NCI-H2196 (cell line): ENCODE measurements at regions not wholly inside any gene's neighbourhood (a gene's known extent, or its start where the extent isn't known, plus 50 kb on each side); places are given as distances from the start of the nearest gene placed in this dataset.
"Not testable (repeated sequence)": the region's sequence is repeated elsewhere in the genome, so short reads cannot be mapped to it uniquely, and the experiment has no call there.

Source experiments
- DNase-seq: peaks from one replicate; lab custom pipeline; 2025; ENCODE audit not compliant: unreplicated experiment; lab: John Stamatoyannopoulos, UW

DNA sequence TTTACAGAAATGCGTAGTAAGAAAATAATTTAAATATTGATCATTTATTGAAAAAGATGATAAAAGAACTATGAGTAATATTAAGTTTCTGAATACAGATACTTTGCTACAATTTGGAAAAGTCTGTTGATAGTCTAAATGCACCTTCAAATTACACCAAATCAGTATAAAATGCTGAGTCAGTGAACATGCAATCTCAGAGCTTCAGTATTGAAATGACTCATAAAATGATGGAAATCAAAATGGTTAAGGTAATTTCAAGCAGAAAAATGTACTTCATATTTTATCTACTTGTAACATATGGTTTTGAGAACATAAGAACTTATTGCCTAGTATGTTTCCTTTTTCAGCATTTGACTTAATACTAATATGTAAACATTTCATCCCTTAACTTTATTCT is 448.2 kb downstream of the PCDH10 start:
- DNase-seq, result no peak

DNA sequence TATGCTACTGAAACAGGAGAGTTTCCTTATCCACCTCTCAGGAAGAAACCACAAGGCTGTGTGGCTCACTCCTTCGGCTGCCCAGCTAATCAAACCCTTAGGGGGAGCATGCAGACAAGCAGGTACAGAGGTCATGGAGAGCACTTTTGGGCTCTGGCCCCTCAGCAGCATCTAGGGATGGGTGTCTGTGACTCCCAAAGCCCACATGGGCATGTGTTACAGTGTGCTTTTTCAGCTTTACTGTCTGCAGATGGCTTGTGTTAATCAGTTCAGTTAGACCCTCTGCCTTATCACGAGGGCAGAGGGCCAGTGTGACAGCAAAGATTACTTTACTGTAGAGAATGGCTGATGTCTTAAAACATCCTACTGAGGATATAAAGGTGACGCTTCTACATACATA is 447.4 kb downstream of the PCDH10 start:
- no peak for DNase-seq

DNA sequence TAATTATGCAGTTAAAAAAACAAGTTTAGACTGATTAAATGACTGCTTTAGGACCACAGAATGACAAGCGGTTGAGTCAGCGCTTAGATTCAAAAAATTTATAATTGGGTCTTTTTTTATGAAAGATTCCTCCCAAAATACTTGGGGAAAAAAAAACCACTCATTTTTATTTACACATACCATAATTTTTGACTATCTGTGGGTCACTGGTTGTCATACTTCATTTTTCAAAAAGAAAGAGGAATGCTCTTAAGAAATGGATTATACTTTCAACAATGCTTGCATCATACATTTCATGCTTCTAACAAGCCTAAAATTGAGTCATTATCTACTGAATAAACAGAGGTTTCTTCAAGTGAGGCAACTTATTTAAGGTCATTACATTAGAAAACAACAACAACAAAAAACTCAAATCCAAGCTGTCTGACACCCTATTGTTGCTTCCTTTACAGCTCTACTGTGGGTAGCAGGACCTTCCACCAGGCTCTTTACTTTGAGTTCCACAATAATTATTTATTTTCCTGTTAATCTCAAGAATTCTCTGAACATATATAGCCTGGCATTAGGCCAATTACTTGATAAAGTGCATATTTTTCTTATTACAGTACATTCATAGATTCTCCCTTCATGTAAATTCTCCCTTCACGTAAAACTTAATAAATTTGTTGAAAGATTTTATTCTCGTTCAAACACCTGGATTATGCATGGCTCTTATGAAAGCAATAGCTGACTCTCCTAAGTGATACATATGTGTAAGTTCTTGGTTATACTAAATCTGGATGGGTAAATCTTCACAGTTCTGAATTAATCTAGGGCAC is 445.5 kb downstream of the PCDH10 start:
- DNase-seq, result no peak

DNA sequence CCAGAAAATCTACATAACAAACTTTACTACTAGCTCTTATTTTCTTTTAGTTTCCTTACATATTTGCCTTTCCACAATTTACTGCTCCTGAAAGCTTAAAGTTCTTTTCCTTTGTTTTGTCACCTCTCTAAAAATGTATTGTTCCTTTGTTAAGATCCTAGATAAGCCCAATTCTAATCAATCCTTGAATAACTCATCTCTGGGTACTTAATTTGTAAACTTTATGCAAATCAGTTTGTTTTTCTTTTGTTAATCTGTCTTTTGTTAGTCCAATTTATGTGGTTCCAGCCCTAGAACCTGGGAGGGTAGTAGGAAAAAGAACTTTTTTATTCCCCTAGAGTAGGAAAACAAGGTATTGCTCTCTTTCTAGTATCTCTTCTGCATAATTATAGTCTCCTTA is 444.7 kb downstream of the PCDH10 start:
- DNase-seq, result no peak

DNA sequence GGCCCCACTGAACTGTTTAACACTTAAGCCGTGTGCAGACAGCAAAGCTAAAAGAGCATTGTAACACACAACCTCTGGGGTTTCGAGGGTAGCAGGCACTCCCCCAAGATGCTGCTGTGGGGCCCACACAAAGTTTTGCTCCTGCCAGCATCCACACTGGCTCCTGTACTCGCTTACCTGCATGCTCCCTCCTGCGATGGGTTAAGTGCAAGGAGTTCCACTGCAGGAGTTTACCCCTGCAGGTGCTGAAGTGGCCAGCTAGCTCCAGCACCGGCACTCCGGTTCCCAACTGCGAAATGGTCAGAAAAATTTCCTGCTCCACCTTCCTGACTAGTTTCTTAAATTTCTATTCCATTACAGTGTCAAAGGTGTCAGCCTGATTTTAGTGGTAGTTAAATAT is 443.5 kb downstream of the PCDH10 start:
- DNase-seq, result no peak

DNA sequence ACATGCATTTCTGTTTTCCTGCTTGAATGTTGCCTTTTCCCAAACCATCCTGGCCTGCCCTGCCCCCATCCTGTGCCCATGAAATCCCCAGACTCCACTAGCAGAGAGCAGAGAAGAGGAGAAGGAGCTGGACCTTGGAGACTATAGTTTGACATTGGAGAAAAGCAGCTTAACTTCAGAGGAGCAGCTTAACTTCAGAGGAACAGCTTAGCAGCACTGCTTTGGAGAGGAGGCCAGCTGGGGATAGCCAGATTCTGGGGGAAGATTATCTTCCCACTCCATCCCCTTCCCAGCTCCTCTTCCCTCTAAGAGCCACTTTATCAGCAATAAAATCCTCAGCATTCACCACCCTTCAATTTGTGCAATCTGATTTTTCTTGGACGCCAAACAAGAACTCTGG is 443.0 kb downstream of the PCDH10 start:
- DNase-seq, result no peak

DNA sequence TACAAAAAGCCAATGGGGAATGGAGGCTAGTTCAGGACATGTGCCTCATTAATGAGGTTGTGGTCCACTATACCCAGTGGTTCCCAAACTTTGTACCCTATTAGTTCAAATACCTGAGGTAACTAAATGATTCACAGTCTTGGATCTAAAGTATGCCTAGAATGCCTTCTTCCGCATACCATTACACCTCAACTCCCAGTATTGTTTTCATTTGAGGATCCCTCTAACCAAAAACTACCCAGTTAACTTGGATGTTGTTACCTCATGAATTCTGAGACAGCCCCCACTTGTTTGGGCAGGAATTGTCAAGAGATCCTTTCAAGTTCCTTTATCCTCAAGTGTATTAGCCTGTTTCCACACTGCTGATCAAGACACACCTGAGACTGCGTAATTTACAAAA is 439.2 kb downstream of the PCDH10 start:
- DNase-seq, result no peak

DNA sequence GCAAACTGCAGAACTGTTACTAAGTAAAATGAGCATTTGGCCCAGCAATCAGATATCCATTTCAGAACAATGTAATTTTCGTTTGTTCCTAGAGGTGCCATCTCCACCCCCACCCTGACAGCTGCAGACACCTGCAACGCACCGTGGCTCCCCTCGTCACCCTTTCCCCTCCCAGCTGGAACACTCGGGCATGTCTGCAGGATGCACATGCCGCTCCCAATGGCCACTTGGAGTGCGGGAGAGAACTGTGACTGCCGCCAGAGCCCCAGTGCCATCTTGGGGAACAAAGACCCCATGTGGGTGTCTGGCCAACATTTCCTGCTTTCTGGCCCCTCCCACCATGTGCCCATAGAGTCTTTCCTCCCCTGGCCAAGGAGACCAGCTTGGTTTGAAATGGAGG is 436.2 kb downstream of the PCDH10 start:
- DNase-seq, result no peak

DNA sequence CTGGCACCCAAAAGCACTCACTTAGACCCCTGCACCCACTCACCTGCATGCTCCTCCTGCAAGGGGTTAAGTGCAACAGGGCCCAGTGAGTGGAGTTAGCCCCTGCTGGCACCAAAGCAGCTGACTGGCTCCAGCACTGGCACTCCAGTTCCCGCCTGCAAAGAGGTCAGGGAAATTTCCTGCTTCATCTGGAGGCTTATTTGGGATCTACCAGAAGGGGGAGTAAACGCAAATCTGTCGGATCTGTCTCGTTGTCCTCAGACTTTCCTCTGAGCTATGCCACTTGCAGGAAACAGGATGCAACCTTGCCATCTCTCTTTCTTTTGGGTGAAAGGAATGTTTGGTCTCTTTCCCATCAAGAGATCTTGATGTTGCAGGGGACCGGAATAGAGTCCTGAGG is 435.6 kb downstream of the PCDH10 start:
- DNase-seq, result no peak

DNA sequence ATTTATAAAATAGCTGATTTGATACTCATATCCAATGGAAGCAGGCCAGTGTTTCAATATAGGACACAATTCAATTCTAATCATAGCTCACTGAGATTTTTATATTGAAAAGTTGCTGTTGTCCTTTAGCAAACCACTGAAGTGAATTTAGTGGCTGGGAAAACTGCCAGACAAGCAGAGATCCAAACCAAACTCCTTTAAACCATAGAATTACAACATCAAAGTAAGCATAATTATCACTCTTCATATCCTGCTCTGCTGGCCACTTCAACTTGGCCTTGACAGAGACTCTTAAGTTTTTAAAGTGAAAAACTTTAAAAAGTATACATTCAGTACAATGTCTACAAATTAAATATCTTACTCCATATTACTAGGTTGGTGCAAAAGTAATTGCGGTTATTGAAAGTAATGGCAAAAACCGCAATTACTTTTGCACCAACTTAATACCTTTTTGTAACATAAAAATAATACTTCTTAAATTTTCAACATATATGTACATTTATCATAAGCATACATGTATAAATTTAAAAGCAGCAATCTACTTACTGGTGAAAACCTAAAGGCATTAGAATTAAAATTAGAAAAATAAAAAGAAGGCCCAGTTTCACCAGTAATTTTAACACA is 433.0 kb downstream of the PCDH10 start:
- DNase-seq, result no peak

DNA sequence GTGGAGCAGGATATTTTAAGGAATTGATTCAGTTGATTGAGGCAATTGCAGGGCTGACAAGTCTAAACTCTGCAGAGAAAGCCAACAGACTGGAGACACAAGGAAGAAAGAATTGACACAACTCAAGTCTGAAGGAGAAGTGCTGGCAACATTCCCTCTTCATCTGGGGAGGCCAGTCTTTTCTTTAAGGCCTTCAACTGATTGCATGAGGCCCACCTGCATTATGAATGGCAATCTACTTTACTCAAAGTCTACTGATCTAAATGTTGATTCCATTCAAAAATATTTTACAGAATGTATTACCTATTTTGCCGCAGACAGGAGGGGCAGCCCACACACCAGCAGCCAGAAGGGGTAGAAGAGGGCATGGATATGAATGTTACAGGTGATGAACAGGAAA is 425.2 kb downstream of the PCDH10 start:
- no peak for DNase-seq

DNA sequence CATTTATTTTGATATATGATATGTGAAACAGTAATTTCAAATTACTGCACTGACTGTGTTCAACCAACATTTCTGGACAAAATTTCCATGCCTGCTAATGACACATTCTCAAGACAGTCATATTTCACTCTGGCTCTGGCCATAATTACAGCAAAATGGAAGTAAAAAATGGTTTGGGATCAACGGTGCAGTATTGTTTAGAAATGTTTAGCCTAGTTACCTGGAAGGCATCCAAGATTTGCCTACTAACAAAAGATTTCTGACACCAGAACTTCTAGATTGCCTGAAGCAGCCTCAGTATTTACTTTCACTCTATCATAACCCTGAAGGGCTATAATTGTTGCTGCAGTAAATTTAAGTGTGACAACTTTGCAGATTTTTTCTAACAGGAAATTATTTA is 416.3 kb downstream of the PCDH10 start:
- DNase-seq, result no peak

DNA sequence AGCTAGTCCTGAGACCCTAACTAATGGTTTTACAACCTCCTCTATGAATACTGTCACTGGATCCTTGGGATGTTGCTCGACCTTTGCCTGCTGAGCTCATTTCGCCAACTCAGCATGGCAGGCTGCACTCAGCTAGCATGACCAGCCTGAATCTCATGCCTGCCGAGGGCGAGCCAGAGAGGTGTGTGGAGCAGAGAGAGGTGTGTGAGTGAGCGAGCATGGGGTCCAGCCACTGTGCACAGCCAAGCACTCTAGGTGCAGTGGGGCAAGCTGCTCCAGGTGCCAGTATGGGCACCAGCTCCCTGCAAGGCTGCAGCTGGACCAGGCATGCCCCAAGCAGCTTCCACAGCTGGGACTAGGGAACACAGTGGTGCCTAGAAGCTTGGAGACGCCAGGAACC is 410.9 kb downstream of the PCDH10 start:
- no peak for DNase-seq

DNA sequence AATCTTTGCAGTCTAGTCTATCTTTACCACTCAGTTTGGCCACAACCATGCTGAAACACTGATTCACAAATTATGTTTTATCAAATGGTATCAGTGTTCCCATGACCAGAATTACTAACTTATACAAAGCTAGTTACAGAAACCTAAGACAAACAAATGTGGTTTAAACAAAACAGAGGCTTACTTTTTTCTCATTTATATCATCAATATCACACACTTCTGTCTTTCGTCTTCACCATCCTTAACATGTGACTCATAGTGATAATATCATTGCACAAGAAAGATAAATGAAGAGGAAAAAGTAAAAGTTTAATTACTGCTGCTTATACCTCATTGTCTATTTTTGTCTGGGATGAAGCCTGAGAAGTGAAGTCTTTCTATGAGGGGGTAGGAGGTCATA is 406.6 kb downstream of the PCDH10 start:
- no peak for DNase-seq

DNA sequence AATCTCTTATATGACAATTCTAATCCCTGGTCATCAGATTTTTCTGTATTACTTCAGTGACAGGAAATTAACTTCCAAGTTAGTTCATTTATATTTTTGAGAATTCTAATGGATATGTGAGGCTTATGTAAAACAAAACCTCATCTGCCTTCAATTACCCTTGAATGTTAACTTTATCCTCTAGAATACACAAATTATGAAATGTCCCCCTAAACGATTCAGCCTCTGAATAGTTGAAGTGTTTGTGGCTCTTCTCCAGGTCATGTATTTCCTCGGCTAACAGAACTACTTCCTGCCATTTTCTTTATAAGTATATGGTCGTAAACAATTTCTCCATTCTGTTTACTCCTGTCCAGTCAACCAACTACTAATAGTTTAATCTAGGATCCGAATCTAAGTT is 401.3 kb downstream of the PCDH10 start:
- no peak for DNase-seq

DNA sequence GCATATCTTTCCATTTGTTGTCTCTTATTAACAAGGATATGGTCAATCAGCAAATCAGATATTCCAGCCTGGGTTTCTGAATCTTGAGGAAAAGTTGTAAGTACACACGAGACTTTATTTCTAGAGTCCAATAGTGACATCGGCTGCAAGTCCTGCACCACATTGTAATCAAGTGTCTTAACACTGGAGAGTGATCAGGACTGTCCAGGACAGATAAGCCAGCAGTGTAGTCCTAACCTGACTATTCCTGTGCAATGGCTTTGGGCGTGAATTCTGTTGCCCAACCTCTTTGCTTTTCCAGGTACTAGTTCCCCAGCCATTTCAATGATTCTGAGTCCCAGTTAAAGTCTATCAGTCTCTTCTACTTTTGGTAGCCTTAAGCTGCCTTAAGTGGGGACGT is 395.0 kb downstream of the PCDH10 start:
- DNase-seq, result no peak

DNA sequence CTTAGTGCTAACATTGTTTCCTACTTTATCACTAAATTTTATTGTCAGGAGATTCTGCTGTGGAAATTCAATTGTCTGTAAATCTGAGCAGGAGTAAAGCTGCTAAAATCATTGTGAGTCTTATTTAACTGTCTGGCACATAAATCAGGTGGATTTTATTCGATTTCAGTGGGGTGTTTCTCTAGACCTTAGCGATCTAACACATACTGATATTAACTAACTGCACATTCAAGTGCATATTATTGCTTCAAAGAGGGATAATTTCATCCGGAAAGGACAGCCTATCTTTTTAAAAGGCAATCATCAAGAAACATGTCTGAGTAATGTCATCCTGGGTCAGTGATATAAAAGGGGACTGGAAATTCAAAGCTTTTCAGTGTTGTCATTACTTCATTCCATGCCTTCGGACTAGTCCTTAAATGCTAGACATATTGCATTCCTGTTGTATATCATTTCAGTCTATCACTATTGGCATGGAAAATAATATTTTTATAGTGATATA is 388.7 kb downstream of the PCDH10 start:
- no peak for DNase-seq

DNA sequence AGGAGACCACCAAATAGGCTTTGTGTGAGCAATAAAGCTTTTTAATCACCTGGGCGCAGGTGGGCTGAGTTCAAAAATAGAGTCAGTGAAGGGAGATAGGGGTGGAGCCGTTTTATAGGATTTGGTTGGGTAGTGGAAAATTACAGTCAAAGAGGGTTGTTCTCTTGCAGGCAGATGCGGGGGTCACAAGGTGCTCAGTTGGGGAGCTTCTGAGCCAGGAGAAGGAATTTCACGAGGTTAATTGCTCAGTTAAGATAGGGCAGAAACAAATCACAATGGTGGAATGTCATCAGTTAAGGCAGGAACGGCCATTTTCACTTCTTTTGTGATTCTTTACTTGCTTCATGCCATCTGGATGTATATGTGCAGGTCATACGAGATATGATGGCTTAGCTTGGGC is 385.1 kb downstream of the PCDH10 start:
- DNase-seq, result not testable (repeated sequence)

DNA sequence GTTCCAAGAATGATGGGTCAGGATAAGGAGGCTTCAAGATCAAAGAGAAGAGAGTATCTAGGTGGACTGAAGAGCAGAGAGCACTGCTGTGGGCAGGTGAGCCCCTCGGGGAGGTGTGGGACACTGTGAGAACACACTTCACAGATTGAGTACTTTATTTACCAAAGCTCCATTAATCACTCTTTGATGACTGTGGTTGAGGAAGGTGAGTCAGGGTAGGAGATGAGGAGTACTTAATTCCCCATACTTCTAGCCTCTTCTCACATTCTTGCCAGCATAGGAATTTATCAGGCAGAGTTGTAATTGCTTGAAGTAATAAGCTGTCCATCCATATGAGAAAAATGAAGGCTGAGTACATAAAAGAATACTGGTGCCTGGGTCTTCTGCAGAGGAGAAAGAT is 375.3 kb downstream of the PCDH10 start:
- no peak for DNase-seq

DNA sequence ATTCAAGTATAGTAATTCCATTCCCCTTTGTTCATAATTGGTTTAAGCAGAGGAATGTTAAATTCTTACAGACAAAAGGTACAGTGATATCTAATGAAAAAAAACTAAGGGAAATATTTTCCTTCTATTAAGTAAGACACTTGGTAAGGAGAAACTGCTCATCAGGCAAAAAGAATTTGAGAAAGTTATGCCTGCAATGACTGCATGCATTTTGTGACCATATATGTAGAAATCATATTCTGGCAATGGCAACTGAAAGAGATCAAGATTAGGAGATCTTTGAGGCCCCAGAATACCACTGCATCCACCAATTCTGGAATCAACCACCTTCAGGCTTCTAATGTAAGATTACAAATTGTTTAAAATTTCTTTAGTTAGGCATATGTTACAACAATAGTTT is 364.8 kb downstream of the PCDH10 start:
- no peak for DNase-seq

DNA sequence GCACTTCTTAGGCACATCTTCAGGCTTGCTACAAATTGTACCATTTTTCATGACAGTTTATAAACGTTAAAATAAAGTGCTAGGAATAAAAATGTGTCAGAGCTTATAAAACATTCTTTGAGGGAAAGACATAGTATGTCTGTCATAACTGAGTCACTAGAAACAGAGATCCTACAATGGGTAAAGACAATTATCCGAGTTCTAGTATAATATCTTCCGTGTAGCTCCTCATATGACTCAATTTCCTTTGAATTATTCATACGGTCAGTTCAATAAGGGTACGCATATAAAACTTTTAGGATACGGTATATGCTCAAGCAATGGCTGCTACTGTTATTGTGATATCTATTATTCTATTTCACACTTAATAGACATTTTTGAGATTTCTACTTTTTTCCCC is 349.1 kb downstream of the PCDH10 start:
- DNase-seq, result no peak

DNA sequence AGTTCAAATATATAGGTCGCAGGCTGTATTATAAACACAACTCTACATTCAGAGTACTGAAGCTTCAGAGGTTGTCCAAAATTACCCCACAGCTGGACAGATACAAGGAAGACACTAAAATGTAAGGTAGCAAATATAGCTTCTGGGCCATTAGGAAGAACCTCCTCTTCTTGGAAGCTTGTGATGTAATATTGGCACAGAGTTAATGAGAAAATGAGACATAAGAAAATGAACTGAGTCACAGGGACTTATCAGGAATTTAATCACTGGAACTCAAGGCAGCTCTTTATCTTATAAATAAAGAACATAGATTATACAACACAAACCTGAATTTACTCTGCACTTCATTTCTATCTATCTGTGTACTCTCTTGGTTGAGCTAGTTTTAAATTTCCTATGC is 344.7 kb downstream of the PCDH10 start:
- no peak for DNase-seq

DNA sequence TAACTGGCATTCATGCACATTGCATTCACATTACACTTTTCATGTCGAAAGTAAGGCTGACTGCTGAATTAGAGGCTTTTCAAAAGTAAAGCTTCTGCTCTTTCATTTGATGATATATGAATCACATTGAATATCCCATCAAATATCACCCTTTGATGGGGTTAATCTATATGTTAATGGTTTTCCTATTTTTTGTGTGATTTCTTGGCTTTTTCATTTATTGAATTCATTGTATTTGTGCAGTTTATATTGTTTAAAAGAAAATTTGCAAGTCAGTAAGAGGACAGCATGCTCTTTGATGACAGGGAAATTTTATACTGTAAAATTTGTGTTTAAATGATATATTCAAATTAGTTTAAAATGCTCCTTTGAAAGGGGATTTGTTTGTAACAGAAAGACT is 344.1 kb downstream of the PCDH10 start:
- no peak for DNase-seq
